H9 (cell line): ENCODE measurements at regions not wholly inside any gene's neighbourhood (a gene's known extent, or its start where the extent isn't known, plus 50 kb on each side); places are given as distances from the start of the nearest gene placed in this dataset.

Experiments used
- DNase-seq: peaks from one replicate; pipeline ENCODE4 v3.0.0-alpha.2; 2017
- H2AFZ ChIP-seq: one replicate; pipeline ENCODE4 v1.6.1; 2013; ENCODE audit warnings: mild to moderate bottlenecking, low read length, control low read depth, moderate library complexity
- H2AK5ac ChIP-seq: 2 replicates; pipeline ENCODE4 v1.6.1; 2013; ENCODE audit warnings: low read length, control low read depth, mixed read lengths; ENCODE audit not compliant: insufficient read length
- H2BK120ac ChIP-seq: one replicate; pipeline ENCODE4 v1.6.1; 2013; ENCODE audit warnings: low read depth, mild to moderate bottlenecking, low read length, control low read depth, inconsistent platforms; ENCODE audit not compliant: poor library complexity, severe bottlenecking
- H2BK12ac ChIP-seq: 2 replicates; pipeline ENCODE4 v1.6.1; 2013; ENCODE audit warnings: low read length, control low read depth, mixed read lengths, low read depth; ENCODE audit not compliant: insufficient read length
- H2BK15ac ChIP-seq: 2 replicates; pipeline ENCODE4 v1.6.1; 2013; ENCODE audit warnings: low read depth, low read length, control low read depth
- H2BK20ac ChIP-seq: one replicate; pipeline ENCODE4 v1.6.1; 2013; ENCODE audit warnings: low read depth, mild to moderate bottlenecking, low read length, control low read depth, inconsistent platforms; ENCODE audit not compliant: poor library complexity, severe bottlenecking
- H2BK5ac ChIP-seq: 2 replicates; pipeline ENCODE4 v1.6.1; 2013; ENCODE audit warnings: low read length, control low read depth, mixed read lengths; ENCODE audit not compliant: insufficient read length
- H3K14ac ChIP-seq: 2 replicates; pipeline ENCODE4 v1.6.1; 2013; ENCODE audit warnings: low read length, control low read depth; ENCODE audit not compliant: insufficient read depth
- H3K18ac ChIP-seq: 2 replicates; pipeline ENCODE4 v1.6.1; 2013; ENCODE audit warnings: low read depth, mild to moderate bottlenecking, mixed read lengths, low read length, control low read depth; ENCODE audit not compliant: insufficient read length
- H3K23ac ChIP-seq: 2 replicates; pipeline ENCODE4 v1.6.1; 2013; ENCODE audit warnings: low read length, control low read depth, mixed read lengths, low read depth; ENCODE audit not compliant: insufficient read length
- H3K23me2 ChIP-seq: 2 replicates; pipeline ENCODE4 v1.6.1; 2013; ENCODE audit warnings: low read depth, mild to moderate bottlenecking, mixed read lengths, low read length, control low read depth; ENCODE audit not compliant: insufficient read length, poor library complexity, severe bottlenecking
- H3K27ac ChIP-seq: 2 replicates; pipeline ENCODE4 v1.5.1; 2013; ENCODE audit warnings: low read length, control low read depth, mixed read lengths, low read depth; ENCODE audit not compliant: insufficient read length
- H3K27me3 ChIP-seq: 2 replicates; pipeline ENCODE4 v1.6.1; 2013; ENCODE audit warnings: low read length, control low read depth, inconsistent platforms; ENCODE audit not compliant: insufficient read depth
- H3K4ac ChIP-seq: 2 replicates; pipeline ENCODE4 v1.6.1; 2013; ENCODE audit warnings: low read depth, mild to moderate bottlenecking, control low read depth, inconsistent platforms, low read length, moderate library complexity
- H3K4me1 ChIP-seq: 2 replicates; pipeline ENCODE4 v1.6.1; 2013; ENCODE audit warnings: low read length, control low read depth, inconsistent platforms; ENCODE audit not compliant: insufficient read depth
- H3K4me2 ChIP-seq: 2 replicates; pipeline ENCODE4 v1.6.1; 2013; ENCODE audit warnings: low read length, control low read depth, mixed read lengths; ENCODE audit not compliant: insufficient read length, insufficient read depth
- H3K56ac ChIP-seq: 2 replicates; pipeline ENCODE4 v1.6.1; 2013; ENCODE audit warnings: low read depth, mild to moderate bottlenecking, mixed read lengths, low read length, control low read depth; ENCODE audit not compliant: insufficient read length
- H3K79me1 ChIP-seq: 2 replicates; pipeline ENCODE4 v1.6.1; 2013; ENCODE audit warnings: low read depth, mild to moderate bottlenecking, moderate library complexity, low read length, control low read depth, inconsistent platforms; ENCODE audit not compliant: insufficient read depth, poor library complexity, severe bottlenecking
- H3K79me2 ChIP-seq: 2 replicates; pipeline ENCODE4 v1.6.1; 2013; ENCODE audit warnings: low read length, control low read depth, inconsistent platforms; ENCODE audit not compliant: insufficient read depth
- H3K9ac ChIP-seq: 2 replicates; pipeline ENCODE4 v1.6.1; 2013; ENCODE audit warnings: low read length, control low read depth, mixed read lengths; ENCODE audit not compliant: insufficient read length; ENCODE audit errors: extremely low read depth
- H3K9me3 ChIP-seq: one replicate; pipeline ENCODE4 v1.6.1; 2013; ENCODE audit warnings: low read depth, low read length, inconsistent platforms; ENCODE audit not compliant: control insufficient read depth
- H3T11ph ChIP-seq: one replicate; pipeline ENCODE4 v1.6.1; 2013; ENCODE audit warnings: mild to moderate bottlenecking, low read length, control low read depth, inconsistent platforms
- H4K20me1 ChIP-seq: one replicate; pipeline ENCODE4 v1.6.1; 2013; ENCODE audit not compliant: control insufficient read depth, insufficient read length, insufficient read depth
- H4K5ac ChIP-seq: 2 replicates; pipeline ENCODE4 v1.6.1; 2013; ENCODE audit warnings: low read depth, mild to moderate bottlenecking, mixed read lengths, low read length, control low read depth; ENCODE audit not compliant: insufficient read length
- H4K8ac ChIP-seq: replicated peaks from 2 replicates; pipeline ENCODE4 v1.6.1; 2013; ENCODE audit warnings: low read length, control low read depth, mixed read lengths, low read depth; ENCODE audit not compliant: insufficient read length
- H4K91ac ChIP-seq: 2 replicates; pipeline ENCODE4 v1.6.1; 2013; ENCODE audit warnings: low read depth, mild to moderate bottlenecking, moderate library complexity, mixed read lengths, low read length, control low read depth; ENCODE audit not compliant: insufficient read length
- H3K27ac Mint-ChIP-seq, 3 experiments: 2 replicates in 2 of 3; 3 replicates in 1 of 3; pipeline ENCODE4 v1.8.0; 2020 to 2021; ENCODE audit warnings: mixed read lengths in 3 of 3, mild to moderate bottlenecking in 1 of 3, moderate library complexity in 1 of 3
- H3K27me3 Mint-ChIP-seq: 2 replicates; pipeline ENCODE4 v1.8.0; 2021; ENCODE audit warnings: low read depth, mild to moderate bottlenecking, moderate library complexity, mixed read lengths
- H3K36me3 Mint-ChIP-seq, 3 experiments: 2 replicates in 2 of 3; 3 replicates in 1 of 3; pipeline ENCODE4 v1.8.0; 2020 to 2021; ENCODE audit warnings: low read depth in 3 of 3, mixed read lengths in 3 of 3; ENCODE audit not compliant: insufficient read depth in 1 of 3
- H3K4me1 Mint-ChIP-seq, 2 experiments: 2 replicates each; pipeline ENCODE4 v1.8.0; 2020; ENCODE audit warnings: mixed read lengths in 2 of 2
- H3K4me3 Mint-ChIP-seq, 2 experiments: 2 replicates in 1 of 2; 3 replicates in 1 of 2; pipeline ENCODE4 v1.8.0; 2020 to 2021; ENCODE audit warnings: mild to moderate bottlenecking in 2 of 2, mixed read lengths in 2 of 2, moderate library complexity in 1 of 2
- H3K9me3 Mint-ChIP-seq, 2 experiments: 2 replicates in 1 of 2; 3 replicates in 1 of 2; pipeline ENCODE4 v1.8.0; 2020; ENCODE audit warnings: mild to moderate bottlenecking in 2 of 2, mixed read lengths in 2 of 2, moderate library complexity in 1 of 2
- WGBS: extraction: QIAGEN DNeasy Blood & Tissue Kit; methylation state at CpG from one replicate; pipeline ENCODE4 v1.1.7; 2013; ENCODE audit warnings: missing lambda C conversion rate, low lambda C conversion rate, mixed read lengths; ENCODE audit not compliant: insufficient read length; ENCODE audit errors: extremely low coverage; 5-methylcytosine and 5-hydroxymethylcytosine counted together
- TF ChIP-seq, protein P1 (sequence below): fragments of 200-600 bp; sonication (generic); conservative IDR thresholded peaks from 3 replicates; pipeline ENCODE4 v1.8.0; 2021; ENCODE audit warnings: antibody characterized with exemption, mild to moderate bottlenecking

DNA sequence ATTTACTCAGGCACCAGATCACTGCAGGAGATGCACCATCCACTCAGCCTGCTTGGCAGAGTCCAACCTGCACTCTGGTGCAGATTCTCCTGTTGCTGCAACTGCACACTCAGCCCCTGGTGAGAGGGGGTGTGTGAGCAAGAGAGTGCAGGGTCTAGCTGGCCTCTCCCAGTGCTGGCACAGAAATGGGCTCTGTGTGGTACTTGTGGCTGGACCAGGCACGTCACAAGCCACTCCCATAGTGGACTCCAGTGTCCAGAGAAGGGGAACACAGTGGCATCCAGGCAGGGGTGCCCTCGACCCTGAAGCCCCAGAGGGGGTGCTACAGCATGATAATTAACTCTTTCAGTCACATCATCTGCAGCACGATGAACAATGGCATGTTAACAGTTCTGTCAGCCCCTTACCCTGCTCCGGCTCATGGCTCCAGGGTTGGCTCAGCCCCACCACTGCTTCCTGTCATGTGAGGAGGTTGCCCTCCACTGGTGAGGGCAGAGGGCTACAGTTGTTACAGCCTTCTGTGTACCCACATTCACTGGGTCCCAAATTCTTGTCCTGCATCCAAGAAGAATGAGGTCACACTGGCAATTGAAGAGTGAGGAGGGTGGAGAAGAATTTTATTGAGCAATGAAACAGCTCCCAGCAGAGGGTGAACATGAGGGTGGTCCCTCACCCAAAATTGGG, 135.7 kb downstream of the EVA1A start:
- H3K79me2 ChIP-seq, result no peaks in the 10 kb centered on the region
- Mint-ChIP-seq H3K36me3 (peaks cover 3 to 5% (median 4%) of the 10 kb centered on the region in 3 experiments; a peak in 3 of 7 replicates), H3K4me3 (no peak overlapping the region), H3K27ac (no peak overlapping the region), H3K4me1 (peaks cover 20 to 30% of the 10 kb centered on the region in 2 experiments), H3K27me3 (no peaks in the 10 kb centered on the region), H3K9me3 (peaks cover 4 to 8% of the 10 kb centered on the region in 2 experiments)
- no peak overlapping the region for H2BK20ac ChIP-seq
- DNase-seq, result peak; percentile 71
- no peak overlapping the region for H4K91ac ChIP-seq
- H2BK120ac ChIP-seq, result no peak overlapping the region
- H3K4ac ChIP-seq, result no peak overlapping the region
- no peak overlapping the region for H3T11ph ChIP-seq
- H3K9me3 ChIP-seq, result no peaks in the 10 kb centered on the region
- no peak overlapping the region for H2BK5ac ChIP-seq
- WGBS, result no CpG with 5 or more reads among the region's 4 CpGs
- no peak overlapping the region for H4K5ac ChIP-seq
- no peaks in the 10 kb centered on the region for H3K79me1 ChIP-seq
- H4K8ac ChIP-seq, result no peak overlapping the region
- no peaks in the 10 kb centered on the region for H3K27me3 ChIP-seq
- H3K14ac ChIP-seq, result no peak overlapping the region
- no peak overlapping the region for H2AK5ac ChIP-seq
- TF ChIP-seq, protein P1, sequence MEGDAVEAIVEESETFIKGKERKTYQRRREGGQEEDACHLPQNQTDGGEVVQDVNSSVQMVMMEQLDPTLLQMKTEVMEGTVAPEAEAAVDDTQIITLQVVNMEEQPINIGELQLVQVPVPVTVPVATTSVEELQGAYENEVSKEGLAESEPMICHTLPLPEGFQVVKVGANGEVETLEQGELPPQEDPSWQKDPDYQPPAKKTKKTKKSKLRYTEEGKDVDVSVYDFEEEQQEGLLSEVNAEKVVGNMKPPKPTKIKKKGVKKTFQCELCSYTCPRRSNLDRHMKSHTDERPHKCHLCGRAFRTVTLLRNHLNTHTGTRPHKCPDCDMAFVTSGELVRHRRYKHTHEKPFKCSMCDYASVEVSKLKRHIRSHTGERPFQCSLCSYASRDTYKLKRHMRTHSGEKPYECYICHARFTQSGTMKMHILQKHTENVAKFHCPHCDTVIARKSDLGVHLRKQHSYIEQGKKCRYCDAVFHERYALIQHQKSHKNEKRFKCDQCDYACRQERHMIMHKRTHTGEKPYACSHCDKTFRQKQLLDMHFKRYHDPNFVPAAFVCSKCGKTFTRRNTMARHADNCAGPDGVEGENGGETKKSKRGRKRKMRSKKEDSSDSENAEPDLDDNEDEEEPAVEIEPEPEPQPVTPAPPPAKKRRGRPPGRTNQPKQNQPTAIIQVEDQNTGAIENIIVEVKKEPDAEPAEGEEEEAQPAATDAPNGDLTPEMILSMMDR, result peak; percentile 57
- H2BK15ac ChIP-seq, result no peak overlapping the region
- H2AFZ ChIP-seq, result no peak overlapping the region
- H3K9ac ChIP-seq, result no peak overlapping the region
- H3K18ac ChIP-seq, result no peak overlapping the region
- no peak overlapping the region for H3K4me2 ChIP-seq
- H3K56ac ChIP-seq, result no peak overlapping the region
- no peak overlapping the region for H3K27ac ChIP-seq
- H3K23me2 ChIP-seq, result no peaks in the 10 kb centered on the region
- H4K20me1 ChIP-seq, result no peaks in the 10 kb centered on the region
- peaks cover 17% of the 10 kb centered on the region; the same call in 1 of the 2 replicates for H3K4me1 ChIP-seq
- no peak overlapping the region for H3K23ac ChIP-seq
- no peak overlapping the region for H2BK12ac ChIP-seq
